ENCODE measurements at regions not wholly inside any gene's neighbourhood (a gene's known extent, or its start where the extent isn't known, plus 50 kb on each side); places are given as distances from the start of the nearest gene placed in this dataset.

- in situ Hi-C loops (cut with MboI) (no loop called here), intact Hi-C loops (cut with micrococcal nuclease; ENCODE audit: unreplicated experiment) (no loop called here)
- CTCF ChIA-PET, result interaction anchor here (1.7 kb wide), 1 partner anchor 10 kb away, joined by 5 read pairs; no protein-coding TSS in a partner anchor
- Histone ChIP-seq H3K4me3 (no peak overlapping the region), H3K9ac (ENCODE audit: control insufficient read depth, insufficient read depth, low read length) (no peak overlapping the region), H2AFZ (ENCODE audit: control insufficient read depth, low read depth, low read length) (no peak overlapping the region), H3K4me1 (ENCODE audit: control insufficient read depth, insufficient read depth, low read length) (no peaks in the 10 kb centered on the region), H3K9me3 (replicated peaks; ENCODE audit: control insufficient read depth, insufficient read depth, low read length) (no peaks in the 10 kb centered on the region), H3K27me3 (replicated peaks in 1 of 2; ENCODE audit: control insufficient read depth in 2 of 2, insufficient read depth in 2 of 2, low read length in 1 of 2) (no peaks in the 10 kb centered on the region), H3K27ac (ENCODE audit: control insufficient read depth, insufficient read depth) (no peak overlapping the region), H3K36me3 (ENCODE audit: control insufficient read depth in 2 of 2, insufficient read depth in 2 of 2, low read length in 1 of 2) (no peaks in the 10 kb centered on the region), H3K79me2 (ENCODE audit: control insufficient read depth, insufficient read depth, low read length) (no peaks in the 10 kb centered on the region), H4K20me1 (ENCODE audit: control insufficient read depth, insufficient read depth) (no peaks in the 10 kb centered on the region), H3K4me2 (ENCODE audit: control insufficient read depth, insufficient read depth) (no peak overlapping the region)
- DNase-seq (ENCODE audit: low read depth, low spot score), result no peak
- POLR2A ChIA-PET, result no interaction called here
- no TSS peak for BruUV-seq (replicated peaks)
- TF ChIP-seq EGR1 (IDR thresholded peaks at IDR 0.05; ENCODE audit: borderline replicate concordance in 1 of 2, low read depth in 2 of 2, low read length in 2 of 2) (no peak), TCF7 (IDR thresholded peaks at IDR 0.05; ENCODE audit: borderline replicate concordance) (no peak), NFIC (IDR thresholded peaks at IDR 0.05; ENCODE audit: low read depth, low read length) (no peak), WRNIP1 (IDR thresholded peaks at IDR 0.05; ENCODE audit: borderline replicate concordance, low read depth, low read length) (no peak)
- TF ChIP-seq, protein P1, sequence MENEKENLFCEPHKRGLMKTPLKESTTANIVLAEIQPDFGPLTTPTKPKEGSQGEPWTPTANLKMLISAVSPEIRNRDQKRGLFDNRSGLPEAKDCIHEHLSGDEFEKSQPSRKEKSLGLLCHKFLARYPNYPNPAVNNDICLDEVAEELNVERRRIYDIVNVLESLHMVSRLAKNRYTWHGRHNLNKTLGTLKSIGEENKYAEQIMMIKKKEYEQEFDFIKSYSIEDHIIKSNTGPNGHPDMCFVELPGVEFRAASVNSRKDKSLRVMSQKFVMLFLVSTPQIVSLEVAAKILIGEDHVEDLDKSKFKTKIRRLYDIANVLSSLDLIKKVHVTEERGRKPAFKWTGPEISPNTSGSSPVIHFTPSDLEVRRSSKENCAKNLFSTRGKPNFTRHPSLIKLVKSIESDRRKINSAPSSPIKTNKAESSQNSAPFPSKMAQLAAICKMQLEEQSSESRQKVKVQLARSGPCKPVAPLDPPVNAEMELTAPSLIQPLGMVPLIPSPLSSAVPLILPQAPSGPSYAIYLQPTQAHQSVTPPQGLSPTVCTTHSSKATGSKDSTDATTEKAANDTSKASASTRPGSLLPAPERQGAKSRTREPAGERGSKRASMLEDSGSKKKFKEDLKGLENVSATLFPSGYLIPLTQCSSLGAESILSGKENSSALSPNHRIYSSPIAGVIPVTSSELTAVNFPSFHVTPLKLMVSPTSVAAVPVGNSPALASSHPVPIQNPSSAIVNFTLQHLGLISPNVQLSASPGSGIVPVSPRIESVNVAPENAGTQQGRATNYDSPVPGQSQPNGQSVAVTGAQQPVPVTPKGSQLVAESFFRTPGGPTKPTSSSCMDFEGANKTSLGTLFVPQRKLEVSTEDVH (IDR thresholded peaks at IDR 0.05; ENCODE audit: low read depth, partially characterized antibody), result no peak
- TF ChIP-seq, protein P2, sequence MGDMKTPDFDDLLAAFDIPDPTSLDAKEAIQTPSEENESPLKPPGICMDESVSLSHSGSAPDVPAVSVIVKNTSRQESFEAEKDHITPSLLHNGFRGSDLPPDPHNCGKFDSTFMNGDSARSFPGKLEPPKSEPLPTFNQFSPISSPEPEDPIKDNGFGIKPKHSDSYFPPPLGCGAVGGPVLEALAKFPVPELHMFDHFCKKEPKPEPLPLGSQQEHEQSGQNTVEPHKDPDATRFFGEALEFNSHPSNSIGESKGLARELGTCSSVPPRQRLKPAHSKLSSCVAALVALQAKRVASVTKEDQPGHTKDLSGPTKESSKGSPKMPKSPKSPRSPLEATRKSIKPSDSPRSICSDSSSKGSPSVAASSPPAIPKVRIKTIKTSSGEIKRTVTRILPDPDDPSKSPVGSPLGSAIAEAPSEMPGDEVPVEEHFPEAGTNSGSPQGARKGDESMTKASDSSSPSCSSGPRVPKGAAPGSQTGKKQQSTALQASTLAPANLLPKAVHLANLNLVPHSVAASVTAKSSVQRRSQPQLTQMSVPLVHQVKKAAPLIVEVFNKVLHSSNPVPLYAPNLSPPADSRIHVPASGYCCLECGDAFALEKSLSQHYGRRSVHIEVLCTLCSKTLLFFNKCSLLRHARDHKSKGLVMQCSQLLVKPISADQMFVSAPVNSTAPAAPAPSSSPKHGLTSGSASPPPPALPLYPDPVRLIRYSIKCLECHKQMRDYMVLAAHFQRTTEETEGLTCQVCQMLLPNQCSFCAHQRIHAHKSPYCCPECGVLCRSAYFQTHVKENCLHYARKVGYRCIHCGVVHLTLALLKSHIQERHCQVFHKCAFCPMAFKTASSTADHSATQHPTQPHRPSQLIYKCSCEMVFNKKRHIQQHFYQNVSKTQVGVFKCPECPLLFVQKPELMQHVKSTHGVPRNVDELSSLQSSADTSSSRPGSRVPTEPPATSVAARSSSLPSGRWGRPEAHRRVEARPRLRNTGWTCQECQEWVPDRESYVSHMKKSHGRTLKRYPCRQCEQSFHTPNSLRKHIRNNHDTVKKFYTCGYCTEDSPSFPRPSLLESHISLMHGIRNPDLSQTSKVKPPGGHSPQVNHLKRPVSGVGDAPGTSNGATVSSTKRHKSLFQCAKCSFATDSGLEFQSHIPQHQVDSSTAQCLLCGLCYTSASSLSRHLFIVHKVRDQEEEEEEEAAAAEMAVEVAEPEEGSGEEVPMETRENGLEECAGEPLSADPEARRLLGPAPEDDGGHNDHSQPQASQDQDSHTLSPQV (IDR thresholded peaks at IDR 0.05), result no peak
- TF ChIP-seq, protein P3, sequence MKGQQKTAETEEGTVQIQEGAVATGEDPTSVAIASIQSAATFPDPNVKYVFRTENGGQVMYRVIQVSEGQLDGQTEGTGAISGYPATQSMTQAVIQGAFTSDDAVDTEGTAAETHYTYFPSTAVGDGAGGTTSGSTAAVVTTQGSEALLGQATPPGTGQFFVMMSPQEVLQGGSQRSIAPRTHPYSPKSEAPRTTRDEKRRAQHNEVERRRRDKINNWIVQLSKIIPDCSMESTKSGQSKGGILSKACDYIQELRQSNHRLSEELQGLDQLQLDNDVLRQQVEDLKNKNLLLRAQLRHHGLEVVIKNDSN (IDR thresholded peaks at IDR 0.05; ENCODE audit: borderline replicate concordance, extremely low read length, insufficient read depth, low read depth, low read length), result no peak
- FAIRE-seq, result no peak
- SMC1A ChIA-PET (ENCODE audit: uncharacterized antibody, unreplicated experiment), result no interaction called here
- RAD21 ChIA-PET (ENCODE audit: unreplicated experiment), result no interaction called here
- no peak for ATAC-seq
Observed at GRCh38 chr9:13943176-13943575, 370.8 kb downstream of the NFIB start.
